IgD-negative memory B cell (primary cell): ENCODE measurements at regions not wholly inside any gene's neighbourhood (a gene's known extent, or its start where the extent isn't known, plus 50 kb on each side); places are given as distances from the start of the nearest gene placed in this dataset.
"Not testable (repeated sequence)": the region's sequence is repeated elsewhere in the genome, so short reads cannot be mapped to it uniquely, and the experiment has no call there.

Experiments
- H3K27ac Mint-ChIP-seq, 3 donors: one replicate each; pipeline ENCODE4 v1.8.0; 2020 to 2022; ENCODE audit warnings: mild to moderate bottlenecking in 3 of 3, mixed read lengths in 3 of 3, moderate library complexity in 1 of 3
- H3K27me3 Mint-ChIP-seq: one replicate; pipeline ENCODE4 v1.8.0; 2021; ENCODE audit warnings: mixed read lengths
- H3K36me3 Mint-ChIP-seq: one replicate; pipeline ENCODE4 v1.8.0; 2020; ENCODE audit warnings: mild to moderate bottlenecking, mixed read lengths
- H3K4me1 Mint-ChIP-seq, 3 donors: one replicate each; pipeline ENCODE4 v1.8.0; 2020 to 2022; ENCODE audit warnings: mixed read lengths in 3 of 3, mild to moderate bottlenecking in 1 of 3
- H3K4me3 Mint-ChIP-seq, 4 donors: one replicate each; pipeline ENCODE4 v1.8.0; 2020 to 2022; ENCODE audit warnings: mild to moderate bottlenecking in 4 of 4, mixed read lengths in 4 of 4, moderate library complexity in 3 of 4
- H3K9me3 Mint-ChIP-seq, 3 donors: one replicate each; pipeline ENCODE4 v1.8.0; 2020 to 2021; ENCODE audit warnings: mixed read lengths in 3 of 3, mild to moderate bottlenecking in 1 of 3

GRCh38 chr21:6363591-6363990 is 4157.8 kb upstream of the TPTE start:
- not testable (repeated sequence) for H3K27ac Mint-ChIP-seq, H3K9me3 Mint-ChIP-seq

GRCh38 chr21:6368824-6369223 is 4152.6 kb upstream of the TPTE start:
- not testable (repeated sequence) for H3K27ac Mint-ChIP-seq, H3K9me3 Mint-ChIP-seq, H3K4me1 Mint-ChIP-seq, H3K27me3 Mint-ChIP-seq, H3K4me3 Mint-ChIP-seq, H3K36me3 Mint-ChIP-seq

More at GRCh38 chr21:6363591-6363990, 4157.8 kb upstream of the TPTE start:
- H3K4me1 Mint-ChIP-seq, H3K36me3 Mint-ChIP-seq, H3K4me3 Mint-ChIP-seq, H3K27me3 Mint-ChIP-seq: not testable (repeated sequence)

DNA sequence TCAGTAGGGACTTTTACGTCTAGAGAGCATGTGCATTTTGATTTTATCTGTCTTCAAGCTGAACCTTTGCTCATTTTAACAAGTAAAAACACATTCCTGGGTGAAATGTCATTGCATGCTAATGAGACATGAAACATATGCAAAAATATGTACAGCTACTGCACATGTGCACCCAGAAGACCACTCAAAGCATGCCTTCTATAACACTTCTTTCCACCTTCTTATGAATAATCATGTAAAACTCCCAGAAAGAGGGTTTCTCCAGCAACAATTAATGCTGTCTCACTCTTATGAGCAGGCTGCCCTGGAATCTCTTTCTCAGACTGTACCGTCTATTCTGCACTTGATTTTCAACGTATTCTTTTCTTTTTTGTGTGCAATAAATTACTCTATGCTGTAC is 4148.1 kb upstream of the TPTE start:
- H3K27ac Mint-ChIP-seq, H3K4me3 Mint-ChIP-seq, H3K9me3 Mint-ChIP-seq, H3K27me3 Mint-ChIP-seq, H3K36me3 Mint-ChIP-seq, H3K4me1 Mint-ChIP-seq: not testable (repeated sequence)

- not testable (repeated sequence) for H3K27me3 Mint-ChIP-seq, H3K9me3 Mint-ChIP-seq, H3K4me1 Mint-ChIP-seq, H3K36me3 Mint-ChIP-seq, H3K27ac Mint-ChIP-seq, H3K4me3 Mint-ChIP-seq
These were observed 4147.2 kb upstream of the TPTE start for GRCh38 chr21:6374232-6374631.

- H3K27ac Mint-ChIP-seq = not testable (repeated sequence)
These were observed 4146.5 kb upstream of the TPTE start for GRCh38 chr21:6374926-6375325.

DNA sequence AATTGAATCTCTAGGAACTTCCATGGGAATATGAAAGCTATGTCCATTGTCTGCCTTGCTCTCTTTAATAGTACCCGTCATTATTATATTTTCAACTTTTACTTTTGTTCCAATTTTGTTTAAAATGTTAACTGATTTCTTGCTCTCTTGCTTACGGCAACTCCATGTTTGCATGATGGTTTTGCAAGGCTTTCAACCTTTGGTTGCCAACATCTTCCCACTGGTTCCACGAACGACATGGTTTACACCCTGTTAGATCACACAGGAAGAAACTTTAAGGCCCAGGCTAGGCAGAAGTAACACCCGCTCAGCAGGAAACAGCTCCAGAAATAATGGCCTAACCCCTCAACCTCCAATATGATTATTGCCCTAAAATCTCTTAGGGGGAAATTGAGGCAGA is 4145.6 kb upstream of the TPTE start:
- H3K4me1 Mint-ChIP-seq, H3K9me3 Mint-ChIP-seq, H3K27ac Mint-ChIP-seq, H3K4me3 Mint-ChIP-seq, H3K36me3 Mint-ChIP-seq, H3K27me3 Mint-ChIP-seq: not testable (repeated sequence)

More at GRCh38 chr21:6374926-6375325, 4146.5 kb upstream of the TPTE start:
- H3K27me3 Mint-ChIP-seq, H3K4me1 Mint-ChIP-seq, H3K36me3 Mint-ChIP-seq, H3K4me3 Mint-ChIP-seq, H3K9me3 Mint-ChIP-seq: not testable (repeated sequence)

GRCh38 chr21:6376321-6377070 is 4144.9 kb upstream of the TPTE start:
- H3K9me3 Mint-ChIP-seq, H3K4me1 Mint-ChIP-seq, H3K4me3 Mint-ChIP-seq, H3K36me3 Mint-ChIP-seq, H3K27me3 Mint-ChIP-seq: not testable (repeated sequence)
- H3K27ac Mint-ChIP-seq = peak overlapping the region in 1 of 3 donors; percentile 35
